HG03280 (cell line): ENCODE measurements at regions not wholly inside any gene's neighbourhood (a gene's known extent, or its start where the extent isn't known, plus 50 kb on each side); places are given as distances from the start of the nearest gene placed in this dataset.

Source experiments
- ATAC-seq: cut with Tn5 transposase; IDR thresholded peaks from one replicate; pipeline ENCODE4 v1.9.1; 2021; ENCODE audit warnings: mild to moderate bottlenecking, moderate library complexity; ENCODE audit not compliant: unreplicated experiment

DNA sequence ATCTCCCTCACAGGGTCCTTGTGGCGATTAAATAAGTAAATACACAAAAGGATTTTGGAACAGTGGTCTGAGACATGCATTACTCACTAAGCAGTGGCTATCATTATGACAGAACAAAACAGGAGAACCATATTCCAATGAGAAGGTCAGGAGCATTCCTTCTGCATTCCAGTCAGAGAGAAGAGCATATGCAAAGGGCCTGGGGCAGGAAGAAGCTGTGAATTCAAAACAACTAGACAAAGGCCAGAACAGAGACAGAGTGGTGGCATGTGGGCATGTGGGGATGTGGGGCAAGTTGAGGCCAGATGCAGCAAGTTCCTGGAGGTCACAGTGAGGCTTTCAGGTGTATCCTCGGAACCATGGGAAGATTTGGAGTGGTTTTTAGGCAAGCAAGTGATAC, 70.1 kb upstream of the VRK1 start:
- no peak for ATAC-seq

GRCh38 chr14:96727491-96727890, 69.7 kb upstream of the VRK1 start:
- ATAC-seq, result no peak

DNA sequence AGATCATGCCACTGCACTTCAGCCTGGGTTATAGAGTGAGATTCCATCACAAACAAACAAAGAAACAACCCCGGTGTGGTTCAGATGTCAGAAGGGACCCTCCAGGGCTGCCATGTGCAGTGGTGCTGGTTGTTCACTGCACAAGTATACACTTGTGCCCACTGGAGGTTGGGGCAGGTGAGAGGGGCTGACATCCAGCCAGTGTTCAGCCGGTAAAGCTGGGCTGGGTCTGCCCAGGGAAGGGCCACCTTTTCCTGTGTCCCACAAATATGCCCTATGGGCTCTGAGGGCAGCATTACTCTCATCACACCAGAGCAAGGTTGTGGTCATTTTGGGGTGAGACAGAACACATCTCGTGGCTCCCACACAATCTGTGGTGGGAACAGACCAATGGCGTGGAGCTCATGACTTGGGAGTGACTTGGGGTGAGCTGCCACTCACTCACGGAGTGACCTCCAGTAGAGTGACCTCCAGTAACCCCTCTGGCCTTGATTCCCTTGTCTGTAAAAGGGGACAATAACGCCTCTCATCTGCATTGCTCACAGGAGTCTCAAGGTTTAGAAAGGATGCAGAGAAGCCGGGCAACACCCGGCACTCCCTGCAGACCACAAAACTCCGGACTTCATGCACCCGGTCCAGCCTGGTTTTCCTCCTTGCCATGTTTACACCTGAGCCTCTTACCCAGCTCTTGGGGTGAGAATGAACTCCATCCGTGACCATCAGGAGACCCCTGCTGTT, 69.0 kb upstream of the VRK1 start:
- no peak for ATAC-seq

GRCh38 chr14:96729889-96730288, 67.3 kb upstream of the VRK1 start:
- ATAC-seq, result no peak

- no peak for ATAC-seq
Measured at GRCh38 chr14:96730386-96730785, 66.8 kb upstream of the VRK1 start.

GRCh38 chr14:96734076-96734622, 63.0 kb upstream of the VRK1 start:
- no peak for ATAC-seq

GRCh38 chr14:96735526-96735925, 61.7 kb upstream of the VRK1 start:
- ATAC-seq, result no peak

- no peak for ATAC-seq
Measured at GRCh38 chr14:96736439-96736838, 60.7 kb upstream of the VRK1 start.

- ATAC-seq, result no peak
Measured at GRCh38 chr14:96737881-96738280, 59.3 kb upstream of the VRK1 start.

DNA sequence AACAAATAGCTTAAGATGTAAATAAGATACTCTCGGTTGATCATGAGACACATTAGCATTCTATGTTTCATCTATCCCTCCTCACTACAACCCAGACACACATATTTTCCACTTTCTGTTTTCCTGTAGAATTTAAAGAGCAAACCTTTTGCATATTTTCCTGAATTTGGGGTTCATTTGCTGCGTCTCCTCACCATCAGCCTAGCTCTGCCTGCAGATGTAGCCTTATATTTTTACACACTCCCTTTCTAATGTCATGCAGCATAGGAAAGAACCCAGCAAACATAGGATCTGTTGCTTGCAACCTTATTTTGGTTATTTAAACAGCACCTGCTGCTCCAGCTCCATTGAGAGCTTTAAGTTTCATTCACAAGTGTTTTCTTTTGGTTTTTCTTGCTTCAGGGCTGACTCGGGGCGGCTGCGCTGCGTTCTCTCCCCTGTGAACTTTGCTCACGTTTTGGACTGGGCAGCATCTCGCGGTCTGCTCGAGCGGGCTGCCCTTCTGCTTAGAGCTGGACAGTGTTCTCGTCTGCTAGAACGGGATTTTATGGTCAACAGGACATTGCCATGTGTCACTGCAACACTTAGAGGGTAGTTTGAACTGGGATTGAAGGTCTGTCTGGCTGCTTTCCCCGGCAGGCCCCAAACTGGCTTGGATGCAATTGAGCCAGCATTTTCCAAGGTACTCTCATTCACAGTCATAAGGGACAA, 57.8 kb upstream of the VRK1 start:
- ATAC-seq, result no peak

- peak; percentile 80 for ATAC-seq
Measured at GRCh38 chr14:96741151-96741977, 55.8 kb upstream of the VRK1 start.

DNA sequence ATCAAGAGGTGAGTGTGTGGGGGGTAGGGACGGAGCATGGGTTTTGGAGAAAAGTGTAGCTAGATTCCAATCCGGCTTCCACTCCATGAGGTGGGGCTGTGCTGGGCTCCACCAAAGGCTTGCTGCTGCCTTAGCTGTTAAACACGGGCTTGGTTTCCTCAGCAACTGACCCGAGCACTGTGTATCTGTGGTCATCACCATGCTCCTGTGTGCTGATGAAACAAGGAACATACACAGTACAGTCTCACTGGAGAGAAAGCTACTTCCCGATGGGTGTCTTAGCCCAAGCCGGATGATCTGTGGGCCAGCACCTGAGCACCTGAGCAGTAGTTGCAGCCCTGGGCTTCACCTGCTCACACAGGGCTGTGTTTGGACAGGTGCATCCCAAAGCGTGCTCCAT, 52.9 kb upstream of the VRK1 start:
- ATAC-seq, result no peak

DNA sequence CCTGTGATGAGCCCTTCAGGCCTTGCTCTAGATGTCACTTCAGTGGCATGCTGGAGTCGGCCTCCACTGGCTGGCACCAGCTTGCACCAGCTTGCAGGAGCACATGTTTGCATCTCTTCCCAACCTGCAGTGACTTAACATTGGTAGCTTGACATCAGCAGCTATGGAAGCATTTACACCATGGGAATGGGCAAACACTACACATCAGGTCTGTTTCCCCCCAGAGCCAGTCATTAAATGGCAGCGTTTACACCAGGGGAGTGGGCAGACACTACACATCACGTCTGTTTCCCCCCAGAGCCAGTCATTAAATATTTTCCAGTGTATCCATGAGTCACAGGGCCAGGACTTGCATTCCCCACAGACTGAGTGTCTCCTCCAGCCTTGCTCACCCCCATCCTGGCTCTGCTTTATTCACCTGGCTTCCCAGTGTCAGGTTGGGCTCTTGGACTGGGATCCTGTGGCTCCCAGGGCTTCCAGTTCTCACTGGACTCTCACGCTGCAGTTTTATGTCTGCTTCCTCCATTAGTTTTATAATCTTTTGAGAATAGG, 51.6 kb upstream of the VRK1 start:
- ATAC-seq, result no peak

GRCh38 chr14:96746101-96746500, 51.1 kb upstream of the VRK1 start:
- no peak for ATAC-seq

DNA sequence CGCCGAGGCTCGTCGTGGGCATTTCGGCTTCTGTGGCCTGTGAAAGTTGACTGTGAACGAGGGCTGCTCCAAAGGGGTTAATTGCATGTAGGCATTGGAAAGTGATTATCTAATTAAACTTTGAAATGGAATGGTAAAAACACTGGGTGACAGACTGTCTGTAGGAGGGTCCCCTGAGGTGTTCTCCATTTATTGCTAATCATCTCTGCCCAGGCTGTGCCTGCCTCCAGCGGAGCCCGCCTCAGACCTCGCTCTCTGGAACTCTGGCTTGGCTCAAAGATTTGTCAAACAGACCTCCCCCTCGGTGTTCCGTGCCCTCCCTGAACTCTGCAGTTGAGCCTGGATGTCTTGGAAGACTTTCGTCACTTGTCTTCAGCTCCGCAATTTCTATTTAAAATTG, 50.2 kb upstream of the VRK1 start:
- no peak for ATAC-seq
